Adrenal gland (tissue), 9 donors: ENCODE measurements at regions not wholly inside any gene's neighbourhood (a gene's known extent, or its start where the extent isn't known, plus 50 kb on each side); places are given as distances from the start of the nearest gene placed in this dataset.

Experiments used
- DNase-seq, 7 donors: peaks; one replicate each; pipeline ENCODE4 v3.0.0-alpha.2; 2019 to 2020
- H3K27ac ChIP-seq, 5 donors: fragments of 200-600 bp; sonication (generic) in 4 of 5; 1 replicate in 3 of 5; 2 replicates in 2 of 5; pipeline versions ENCODE4 v1.5.1 to v1.8.0; 2016 to 2020; ENCODE audit warnings: mild to moderate bottlenecking in 1 of 5
- H3K27me3 ChIP-seq: fragments of 200-600 bp; 2 replicates; pipeline ENCODE4 v1.8.0; 2021
- H3K36me3 ChIP-seq, 2 donors: fragments of 200-600 bp; replicated peaks in 1 of 2; 1 replicate in 1 of 2; 2 replicates in 1 of 2; pipeline versions ENCODE4 v1.5.1 to v1.8.0; 2018 to 2022
- H3K4me1 ChIP-seq, 2 donors: fragments of 200-600 bp; replicated peaks in 1 of 2; 1 replicate in 1 of 2; 2 replicates in 1 of 2; pipeline versions ENCODE4 v1.5.1 to v1.8.0; 2018 to 2021
- H3K4me3 ChIP-seq, 4 donors: fragments of 200-600 bp; sonication (generic) in 3 of 4; one replicate each; pipeline ENCODE4 v1.5.1; 2016 to 2018
- H3K9me3 ChIP-seq, 3 donors: fragments of 200-600 bp; sonication (generic) in 1 of 3; replicated peaks in 1 of 3; 1 replicate in 2 of 3; 2 replicates in 1 of 3; pipeline versions ENCODE4 v1.5.1 to v1.8.0; 2016 to 2021
- POLR2A ChIP-seq, 2 donors: fragments of 450-650 bp; IDR thresholded peaks; one replicate each; pipeline ENCODE4 v1.6.1; 2017; ENCODE audit warnings: antibody characterized with exemption in 2 of 2, mild to moderate bottlenecking in 2 of 2, moderate library complexity in 1 of 2
- WGBS, 4 donors: extraction: QIAGEN DNeasy Blood & Tissue Kit in 2 of 4; methylation state at CpG; one replicate each; pipeline versions ENCODE4 v1.1.5 to v1.1.7; 2013 to 2017; 5-methylcytosine and 5-hydroxymethylcytosine counted together
- intact Hi-C, 2 donors: fragments of 100-400 bp; cut with DNase I; formaldehyde crosslinking; loops; one replicate each; pipeline versions ENCODE4 v1.14.1 to v1.15.0; 2022 to 2023
- TF ChIP-seq, protein P1 (sequence below), 6 experiments: fragments of 450-650 bp in 4 of 6; fragments of 200-600 bp in 2 of 6; sonication (generic) in 1 of 6; IDR thresholded peaks; 1 replicate in 5 of 6; 2 replicates in 1 of 6; pipeline versions ENCODE4 v1.5.1 to v1.8.0; 2016 to 2021; ENCODE audit warnings: antibody characterized with exemption in 6 of 6, mild to moderate bottlenecking in 2 of 6, moderate library complexity in 1 of 6
- donor health status: healthy with polysubstance abuse.
- donor health status: Bipolar disorder and iron deficiency.
- donor health status: DM: yes; HTN: yes; CAD: no.
- donor health status: DM: no; HTN: no; CAD: no.
- donor health status: DM: no; HTN: no; CAD: no.

DNA sequence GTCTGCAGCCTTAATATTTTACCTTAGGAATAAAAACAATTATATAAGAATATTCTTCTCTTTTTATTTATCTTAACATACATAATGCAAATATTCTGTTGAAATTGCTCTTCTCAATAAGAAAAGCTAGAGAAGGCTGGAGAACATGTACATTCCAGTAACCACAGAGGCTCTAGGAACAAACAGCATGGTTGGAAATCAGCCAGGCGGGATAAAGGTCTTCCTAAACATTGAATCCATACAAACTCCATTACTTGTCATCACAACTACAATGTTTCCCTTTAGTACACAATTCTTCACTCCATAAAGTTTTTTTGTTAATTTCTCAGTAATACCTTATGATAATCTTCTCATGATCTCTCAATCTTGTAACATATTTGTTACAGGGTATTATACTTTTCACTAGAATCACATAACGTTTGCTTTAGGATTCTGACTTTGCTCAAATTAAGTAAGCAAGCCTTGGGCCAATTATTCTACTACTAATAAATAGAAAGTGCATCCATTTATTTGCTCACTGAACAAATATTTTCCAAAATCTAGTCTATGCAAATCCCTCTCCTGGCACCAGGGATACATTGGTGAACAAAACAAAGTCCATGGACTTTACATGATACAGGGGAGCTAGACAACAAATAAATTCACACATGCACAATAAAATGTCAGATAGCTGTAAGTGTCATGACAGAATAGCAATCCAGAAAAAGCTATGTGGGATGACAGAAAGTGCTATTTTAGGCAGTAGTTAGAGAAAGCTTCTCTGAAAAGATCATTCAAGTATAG is 237.5 kb upstream of the TMTC1 start:
- intact Hi-C loops = no loop called here
- TF ChIP-seq, protein P1, sequence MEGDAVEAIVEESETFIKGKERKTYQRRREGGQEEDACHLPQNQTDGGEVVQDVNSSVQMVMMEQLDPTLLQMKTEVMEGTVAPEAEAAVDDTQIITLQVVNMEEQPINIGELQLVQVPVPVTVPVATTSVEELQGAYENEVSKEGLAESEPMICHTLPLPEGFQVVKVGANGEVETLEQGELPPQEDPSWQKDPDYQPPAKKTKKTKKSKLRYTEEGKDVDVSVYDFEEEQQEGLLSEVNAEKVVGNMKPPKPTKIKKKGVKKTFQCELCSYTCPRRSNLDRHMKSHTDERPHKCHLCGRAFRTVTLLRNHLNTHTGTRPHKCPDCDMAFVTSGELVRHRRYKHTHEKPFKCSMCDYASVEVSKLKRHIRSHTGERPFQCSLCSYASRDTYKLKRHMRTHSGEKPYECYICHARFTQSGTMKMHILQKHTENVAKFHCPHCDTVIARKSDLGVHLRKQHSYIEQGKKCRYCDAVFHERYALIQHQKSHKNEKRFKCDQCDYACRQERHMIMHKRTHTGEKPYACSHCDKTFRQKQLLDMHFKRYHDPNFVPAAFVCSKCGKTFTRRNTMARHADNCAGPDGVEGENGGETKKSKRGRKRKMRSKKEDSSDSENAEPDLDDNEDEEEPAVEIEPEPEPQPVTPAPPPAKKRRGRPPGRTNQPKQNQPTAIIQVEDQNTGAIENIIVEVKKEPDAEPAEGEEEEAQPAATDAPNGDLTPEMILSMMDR (IDR thresholded peaks at IDR 0.05) = no peak
- TF ChIP-seq POLR2A (IDR thresholded peaks at IDR 0.05) = no peak
- 53 to 65% (median 57%) methylated on average over 2 of the region's 2 CpGs for WGBS, 4 donors
- no peaks in the 10 kb centered on the region for H3K36me3 ChIP-seq
- H3K9me3 ChIP-seq = no peaks in the 10 kb centered on the region
- no peaks in the 10 kb centered on the region for H3K4me1 ChIP-seq
- H3K4me3 ChIP-seq = no peak overlapping the region
- DNase-seq = no peak
- no peak overlapping the region for H3K27ac ChIP-seq
- no peaks in the 10 kb centered on the region for H3K27me3 ChIP-seq

DNA sequence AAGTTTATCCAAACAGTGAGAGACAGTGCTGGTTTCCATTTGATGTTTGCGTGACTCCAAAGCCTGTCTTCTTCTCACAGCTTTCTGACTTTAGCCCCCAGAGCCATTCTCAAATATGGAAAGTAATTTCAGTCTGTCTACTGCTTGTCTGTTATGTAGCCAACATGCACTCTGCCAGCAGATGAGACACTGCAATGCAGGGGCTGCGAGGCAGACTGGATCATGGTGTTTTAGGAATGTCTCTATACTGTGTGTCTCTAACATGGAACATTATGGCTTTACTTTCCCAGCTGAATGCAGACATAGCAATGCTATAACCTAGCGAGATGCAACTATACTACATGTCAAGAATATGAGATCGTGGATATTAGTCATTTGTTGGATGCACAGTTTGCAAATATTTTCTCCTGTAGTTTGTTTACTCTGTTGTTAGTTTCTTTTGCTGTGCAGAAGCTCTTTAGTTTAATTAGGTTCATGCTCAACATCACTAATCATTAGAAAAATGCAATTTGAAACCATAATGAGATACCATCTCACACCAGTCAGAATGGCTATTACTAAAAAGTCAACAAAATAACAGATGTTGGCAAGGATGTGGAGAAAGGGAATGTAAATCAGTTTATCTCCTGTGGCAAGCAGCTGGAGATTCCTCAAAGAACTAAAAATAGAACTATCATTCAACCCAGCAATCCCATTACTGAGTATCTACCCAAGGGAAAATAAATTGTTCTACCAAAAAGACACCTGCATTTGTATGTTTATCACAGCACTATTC is 235.8 kb upstream of the TMTC1 start:
- TF ChIP-seq POLR2A (IDR thresholded peaks at IDR 0.05) = no peak
- TF ChIP-seq, protein P1 (IDR thresholded peaks at IDR 0.05) = no peak
- Histone ChIP-seq H3K4me1 (no peaks in the 10 kb centered on the region), H3K27ac (no peak overlapping the region), H3K4me3 (no peak overlapping the region), H3K9me3 (no peaks in the 10 kb centered on the region), H3K27me3 (no peaks in the 10 kb centered on the region), H3K36me3 (no peaks in the 10 kb centered on the region)
- DNase-seq = no peak
- 63 to 78% (median 72%) methylated on average over 4 of the region's 4 CpGs for WGBS, 4 donors
- intact Hi-C loops = no loop called here

DNA sequence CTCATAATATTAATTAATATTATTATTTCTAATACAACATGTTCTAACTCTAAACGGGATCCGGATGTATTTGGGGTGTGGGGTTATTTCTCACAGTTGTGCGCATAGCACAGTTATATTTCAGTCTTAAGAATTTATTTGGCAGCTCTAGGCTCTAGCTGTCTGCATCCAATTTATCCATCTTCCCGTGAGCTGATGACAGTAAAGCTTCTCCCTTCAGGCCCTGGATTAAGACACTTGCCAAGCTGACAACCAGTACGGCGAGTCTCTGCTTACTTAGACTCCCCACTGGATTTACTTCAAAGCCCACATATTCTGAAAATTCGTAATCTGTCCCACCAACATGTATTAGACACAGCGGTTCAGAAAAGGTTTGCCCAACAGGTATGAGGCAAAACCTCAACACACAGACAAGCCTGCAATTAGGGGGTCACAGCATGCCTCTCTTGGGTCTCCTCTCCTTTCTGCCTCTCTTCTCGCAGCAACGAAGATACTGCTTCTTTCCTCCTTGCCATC is 232.9 kb upstream of the TMTC1 start:
- Histone ChIP-seq H3K27me3 (no peaks in the 10 kb centered on the region), H3K9me3 (no peaks in the 10 kb centered on the region), H3K27ac (no peak overlapping the region), H3K36me3 (no peaks in the 10 kb centered on the region), H3K4me1 (no peaks in the 10 kb centered on the region), H3K4me3 (no peak overlapping the region)
- 85 to 88% (median 87%) methylated on average over 10 of the region's 10 CpGs for WGBS, 4 donors
- TF ChIP-seq, protein P1 (IDR thresholded peaks at IDR 0.05) = no peak
- no peak for TF ChIP-seq POLR2A (IDR thresholded peaks at IDR 0.05)
- no peak for DNase-seq
- intact Hi-C loops = no loop called here

DNA sequence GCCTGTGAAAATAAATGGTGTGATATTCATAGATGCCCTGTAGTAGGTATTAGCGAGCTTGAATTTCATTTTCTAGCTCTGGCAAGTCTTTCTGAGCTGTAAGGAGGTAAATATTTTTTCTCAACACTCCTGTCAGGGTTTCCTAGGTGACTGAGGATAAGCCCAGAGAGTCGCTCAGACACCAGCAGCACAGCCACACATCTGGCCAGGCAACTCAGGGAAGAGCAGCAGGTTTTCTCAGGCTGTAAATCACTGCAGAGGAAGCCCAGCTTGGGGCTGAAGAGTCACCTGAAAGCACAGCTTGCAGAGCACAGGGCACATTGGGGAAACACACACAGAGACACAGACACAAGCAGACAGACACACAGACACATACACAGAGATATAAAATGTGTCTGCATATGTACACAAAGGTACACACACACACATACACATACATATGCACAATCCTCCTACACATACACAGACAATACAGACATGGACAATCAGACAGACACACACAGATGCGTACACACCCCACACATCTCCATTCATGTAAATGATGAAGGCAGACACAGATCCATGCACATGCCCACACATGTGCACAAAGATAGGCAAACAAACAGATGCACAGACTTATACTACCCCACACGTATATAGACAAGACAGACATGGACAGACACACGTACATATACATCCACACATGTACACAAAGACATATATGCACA is 232.0 kb upstream of the TMTC1 start:
- DNase-seq = no peak
- no peaks in the 10 kb centered on the region for H3K9me3 ChIP-seq
- no peak overlapping the region for H3K27ac ChIP-seq
- no peaks in the 10 kb centered on the region for H3K4me1 ChIP-seq
- 70 to 84% (median 77%) methylated on average over 5 of the region's 5 CpGs for WGBS, 4 donors
- no peaks in the 10 kb centered on the region for H3K27me3 ChIP-seq
- TF ChIP-seq, protein P1 (IDR thresholded peaks at IDR 0.05) = no peak
- TF ChIP-seq POLR2A (IDR thresholded peaks at IDR 0.05) = no peak
- intact Hi-C loops = no loop called here
- H3K4me3 ChIP-seq = no peak overlapping the region
- H3K36me3 ChIP-seq = no peaks in the 10 kb centered on the region
